Lower lobe of right lung (tissue), 2 donors: ENCODE measurements at regions not wholly inside any gene's neighbourhood (a gene's known extent, or its start where the extent isn't known, plus 50 kb on each side); places are given as distances from the start of the nearest gene placed in this dataset.

ENCODE experiments used
- ATAC-seq, 2 donors: fragments of 200-7000 bp; cut with Tn5 transposase; one replicate each; pipeline ENCODE4 v1.9.1; 2020 to 2022; ENCODE audit warnings: mild to moderate bottlenecking in 2 of 2, moderate library complexity in 2 of 2
- DNase-seq: peaks from one replicate; pipeline ENCODE4 v3.0.0-alpha.2; 2020
- H3K27ac ChIP-seq: fragments of 200-600 bp; one replicate; pipeline ENCODE4 v1.8.0; 2022
- H3K27me3 ChIP-seq: fragments of 200-600 bp; one replicate; pipeline ENCODE4 v1.8.0; 2022; ENCODE audit warnings: low read depth
- H3K36me3 ChIP-seq: fragments of 200-600 bp; one replicate; pipeline ENCODE4 v1.8.0; 2022; ENCODE audit warnings: mild to moderate bottlenecking
- H3K4me1 ChIP-seq: fragments of 200-600 bp; one replicate; pipeline ENCODE4 v1.8.0; 2022
- H3K4me3 ChIP-seq: fragments of 200-600 bp; one replicate; pipeline ENCODE4 v1.8.0; 2022; ENCODE audit warnings: mild to moderate bottlenecking
- H3K9me3 ChIP-seq: fragments of 200-600 bp; one replicate; pipeline ENCODE4 v1.8.0; 2022
- intact Hi-C: fragments of 100-400 bp; cut with DNase I; formaldehyde crosslinking; loops from one replicate; pipeline ENCODE4 v1.11.0; 2022
- TF ChIP-seq, protein P1 (sequence below): fragments of 200-600 bp; IDR thresholded peaks from one replicate; pipeline ENCODE4 v1.8.0; 2022; ENCODE audit warnings: antibody characterized with exemption, mild to moderate bottlenecking
- donor health status: DM: no; HTN: yes; CAD: no; lungs with severe emphysema.

DNA sequence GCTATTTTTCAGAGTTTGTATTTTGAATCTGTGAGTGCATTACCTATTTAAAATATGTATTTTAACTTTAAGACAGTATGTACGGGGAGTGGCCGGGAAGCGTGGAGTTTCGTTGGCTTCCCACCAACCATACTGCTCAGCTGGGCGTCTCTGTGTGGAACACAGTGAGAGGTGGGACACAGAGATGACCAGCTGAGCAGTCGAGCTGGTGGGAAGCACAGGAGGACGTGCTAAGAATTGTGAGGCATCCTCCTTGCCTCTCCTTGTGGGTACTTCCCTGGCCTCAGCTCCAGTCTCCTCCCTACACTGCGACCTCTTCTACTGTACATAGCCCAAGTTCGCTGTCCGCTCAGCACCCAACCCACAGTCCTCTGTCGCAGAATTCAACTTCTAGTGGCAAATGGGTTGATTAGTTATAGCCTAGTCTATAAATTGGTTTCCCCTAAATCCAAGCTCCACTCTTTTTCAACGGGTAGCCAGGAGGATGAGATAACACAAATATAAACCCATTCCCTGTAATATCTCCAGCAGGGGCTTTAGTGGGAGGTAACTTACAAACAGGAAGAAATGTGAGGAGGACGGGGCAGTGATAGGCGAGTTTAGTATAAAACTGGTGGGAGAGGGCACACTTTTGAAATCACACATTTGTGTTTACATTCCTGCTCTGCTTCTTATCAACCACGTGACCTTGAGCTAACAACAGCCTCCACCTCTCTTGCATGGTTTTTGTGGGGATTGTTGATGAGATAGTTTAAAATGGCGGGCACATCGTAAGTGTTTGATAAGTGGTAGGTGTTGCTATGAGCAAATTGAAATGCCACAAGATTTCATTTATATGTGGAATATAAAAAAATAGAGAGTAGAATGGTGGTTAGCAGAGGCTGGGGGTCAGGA is 211.9 kb upstream of the HS3ST3A1 start:
- ATAC-seq, result no peak

DNA sequence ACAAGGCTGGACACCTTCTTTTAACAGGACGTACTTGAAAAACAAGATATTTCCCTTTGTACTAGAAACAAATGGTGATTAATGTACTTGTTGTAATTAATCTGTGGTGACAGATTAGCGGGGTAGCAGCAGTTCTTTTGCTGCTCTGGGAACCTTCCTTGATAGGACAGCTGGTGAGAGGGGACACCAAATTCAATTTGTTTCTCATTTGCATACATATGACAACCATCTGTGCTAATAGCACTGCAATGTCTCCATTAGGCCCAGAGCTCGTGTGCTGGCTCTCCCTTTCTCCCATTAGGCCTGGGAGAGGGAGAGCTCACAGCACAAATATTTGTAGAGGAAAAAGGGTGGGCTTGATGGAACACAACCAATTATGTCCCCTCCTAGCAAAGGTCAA is 221.0 kb upstream of the HS3ST3A1 start:
- TF ChIP-seq, protein P1, sequence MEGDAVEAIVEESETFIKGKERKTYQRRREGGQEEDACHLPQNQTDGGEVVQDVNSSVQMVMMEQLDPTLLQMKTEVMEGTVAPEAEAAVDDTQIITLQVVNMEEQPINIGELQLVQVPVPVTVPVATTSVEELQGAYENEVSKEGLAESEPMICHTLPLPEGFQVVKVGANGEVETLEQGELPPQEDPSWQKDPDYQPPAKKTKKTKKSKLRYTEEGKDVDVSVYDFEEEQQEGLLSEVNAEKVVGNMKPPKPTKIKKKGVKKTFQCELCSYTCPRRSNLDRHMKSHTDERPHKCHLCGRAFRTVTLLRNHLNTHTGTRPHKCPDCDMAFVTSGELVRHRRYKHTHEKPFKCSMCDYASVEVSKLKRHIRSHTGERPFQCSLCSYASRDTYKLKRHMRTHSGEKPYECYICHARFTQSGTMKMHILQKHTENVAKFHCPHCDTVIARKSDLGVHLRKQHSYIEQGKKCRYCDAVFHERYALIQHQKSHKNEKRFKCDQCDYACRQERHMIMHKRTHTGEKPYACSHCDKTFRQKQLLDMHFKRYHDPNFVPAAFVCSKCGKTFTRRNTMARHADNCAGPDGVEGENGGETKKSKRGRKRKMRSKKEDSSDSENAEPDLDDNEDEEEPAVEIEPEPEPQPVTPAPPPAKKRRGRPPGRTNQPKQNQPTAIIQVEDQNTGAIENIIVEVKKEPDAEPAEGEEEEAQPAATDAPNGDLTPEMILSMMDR, result no peak
- no peaks in the 10 kb centered on the region for H3K27me3 ChIP-seq
- intact Hi-C loops, result no loop called here

More for the DNA sequence above, 211.9 kb upstream of the HS3ST3A1 start:
- TF ChIP-seq, protein P1, result no peak
- H3K27me3 ChIP-seq, result no peaks in the 10 kb centered on the region
- DNase-seq, result no peak
- no peaks in the 10 kb centered on the region for H3K36me3 ChIP-seq
- H3K27ac ChIP-seq, result no peak overlapping the region
- H3K9me3 ChIP-seq, result no peaks in the 10 kb centered on the region
- intact Hi-C loops, result no loop called here
- H3K4me3 ChIP-seq, result no peak overlapping the region
- no peaks in the 10 kb centered on the region for H3K4me1 ChIP-seq

DNA sequence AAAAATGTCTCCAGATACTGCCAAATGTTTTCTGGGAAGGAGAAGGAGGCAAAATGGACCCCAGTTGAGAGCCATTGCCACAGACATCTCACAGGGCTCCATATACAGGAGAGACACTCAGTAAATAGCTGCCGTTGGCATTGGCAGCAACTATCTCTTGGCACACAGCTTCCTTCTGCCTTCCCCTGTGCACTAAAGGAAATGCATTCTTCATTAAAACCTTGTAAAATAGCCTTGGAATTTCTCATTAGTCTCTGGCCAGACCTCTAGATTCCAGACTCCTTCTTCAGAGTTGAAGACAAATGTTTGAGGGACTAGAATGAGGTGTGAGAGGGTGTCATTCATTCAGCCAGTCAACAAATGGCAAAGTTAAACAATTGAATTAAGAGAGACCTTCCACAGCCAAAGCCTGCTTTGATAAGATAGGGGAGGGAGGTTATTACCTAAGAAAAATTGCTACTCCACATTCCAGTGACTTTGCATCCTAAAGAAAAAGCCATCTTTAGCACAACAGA is 223.9 kb upstream of the HS3ST3A1 start:
- intact Hi-C loops, result no loop called here

More for the DNA sequence above, 221.0 kb upstream of the HS3ST3A1 start:
- Histone ChIP-seq H3K4me3 (no peak overlapping the region), H3K27ac (no peak overlapping the region), H3K36me3 (no peaks in the 10 kb centered on the region), H3K9me3 (no peaks in the 10 kb centered on the region), H3K4me1 (no peaks in the 10 kb centered on the region)
- ATAC-seq (no peak), DNase-seq (no peak)

DNA sequence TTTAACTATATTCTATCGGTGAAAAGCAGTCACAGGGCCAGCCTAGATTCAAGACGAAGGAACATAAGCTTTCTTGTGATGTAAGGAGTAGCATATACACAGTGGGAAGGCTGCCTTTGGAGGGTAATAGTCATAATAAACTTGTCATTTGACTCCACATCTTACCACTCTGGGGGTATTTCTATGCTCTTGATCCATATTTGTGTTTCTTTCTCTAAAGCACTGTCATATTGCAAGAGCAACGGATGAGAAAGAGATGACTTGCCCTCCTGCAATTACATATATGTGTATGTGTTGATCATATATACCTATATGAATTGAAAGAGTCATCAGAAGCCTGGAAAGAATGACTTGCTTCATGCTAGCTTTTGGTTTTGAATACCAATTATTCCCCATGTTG is 225.4 kb upstream of the HS3ST3A1 start:
- Histone ChIP-seq H3K4me1 (no peaks in the 10 kb centered on the region), H3K4me3 (no peak overlapping the region), H3K27me3 (no peaks in the 10 kb centered on the region), H3K9me3 (no peaks in the 10 kb centered on the region), H3K27ac (no peak overlapping the region), H3K36me3 (no peaks in the 10 kb centered on the region)
- no peak for ATAC-seq
- no peak for DNase-seq
- TF ChIP-seq, protein P1, result no peak
- intact Hi-C loops, result no loop called here

More for the DNA sequence above, 223.9 kb upstream of the HS3ST3A1 start:
- Histone ChIP-seq H3K9me3 (no peaks in the 10 kb centered on the region), H3K27ac (no peak overlapping the region), H3K4me3 (no peak overlapping the region), H3K36me3 (no peaks in the 10 kb centered on the region), H3K4me1 (no peaks in the 10 kb centered on the region), H3K27me3 (no peaks in the 10 kb centered on the region)
- DNase-seq (no peak), ATAC-seq (no peak)
- TF ChIP-seq, protein P1, result no peak

DNA sequence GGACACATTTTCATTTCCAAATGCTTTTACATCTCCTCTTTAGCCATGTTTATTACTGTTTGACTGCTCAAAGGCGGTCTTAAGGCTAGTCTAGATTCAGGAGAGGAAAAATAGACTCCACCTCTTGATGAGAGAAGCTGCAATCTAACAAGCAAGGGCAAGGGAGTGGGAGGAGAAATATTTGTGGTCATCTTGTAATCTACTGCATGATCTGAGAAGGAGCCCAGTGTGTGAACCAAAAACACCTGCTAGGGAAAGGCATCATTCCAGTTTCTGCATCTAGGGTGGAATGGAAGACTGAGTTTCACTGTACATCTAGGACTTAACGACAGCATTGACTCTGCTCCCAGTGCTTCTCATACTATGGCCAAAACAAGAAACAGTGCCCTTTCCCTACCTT is 232.2 kb upstream of the HS3ST3A1 start:
- ATAC-seq, result no peak
- DNase-seq, result no peak
- no peak overlapping the region for H3K4me3 ChIP-seq
- H3K9me3 ChIP-seq, result no peaks in the 10 kb centered on the region
- H3K4me1 ChIP-seq, result no peaks in the 10 kb centered on the region
- H3K27ac ChIP-seq, result no peak overlapping the region
- intact Hi-C loops, result no loop called here
- no peaks in the 10 kb centered on the region for H3K27me3 ChIP-seq
- H3K36me3 ChIP-seq, result no peaks in the 10 kb centered on the region
- TF ChIP-seq, protein P1, result no peak
